ENCODE measurements at regions not wholly inside any gene's neighbourhood (a gene's known extent, or its start where the extent isn't known, plus 50 kb on each side); places are given as distances from the start of the nearest gene placed in this dataset.
A peak's percentile ranks its signal among the peaks of the same experiment; 100 is the strongest.
"Not testable (repeated sequence)": the region's sequence is repeated elsewhere in the genome, so short reads cannot be mapped to it uniquely, and the experiment has no call there.

- not testable (repeated sequence) for ATAC-seq; DNase-seq (ENCODE audit: low spot score)
Observed at GRCh38 chr14:105669646-105670045, 143.3 kb downstream of the TMEM121 start.

GRCh38 chr14:105672450-105673200 lies 146.2 kb downstream of the TMEM121 start:
- DNase-seq (ENCODE audit: low spot score); ATAC-seq: not testable (repeated sequence)

GRCh38 chr14:105675433-105675832 lies 149.1 kb downstream of the TMEM121 start:
- DNase-seq (ENCODE audit: low spot score); ATAC-seq: not testable (repeated sequence)

GRCh38 chr14:105675905-105676670 lies 149.7 kb downstream of the TMEM121 start:
- not testable (repeated sequence) for ATAC-seq

GRCh38 chr14:105678057-105678456 lies 151.7 kb downstream of the TMEM121 start:
- not testable (repeated sequence) for DNase-seq (ENCODE audit: low spot score); ATAC-seq

More at GRCh38 chr14:105675905-105676670, 149.7 kb downstream of the TMEM121 start:
- not testable (repeated sequence) for DNase-seq (ENCODE audit: low spot score)

- DNase-seq (ENCODE audit: low spot score); ATAC-seq: not testable (repeated sequence)
Observed at GRCh38 chr14:105678996-105679958, 152.9 kb downstream of the TMEM121 start.

GRCh38 chr14:105679959-105680735 lies 153.8 kb downstream of the TMEM121 start:
- ATAC-seq: peak; percentile 90
- DNase-seq (ENCODE audit: low spot score): not testable (repeated sequence)

GRCh38 chr14:105680736-105681098 lies 154.3 kb downstream of the TMEM121 start:
- DNase-seq (ENCODE audit: low spot score): not testable (repeated sequence)
- peak; percentile 80 for ATAC-seq

- ATAC-seq; DNase-seq (ENCODE audit: low spot score): not testable (repeated sequence)
Observed at GRCh38 chr14:105681606-105682185, 155.3 kb downstream of the TMEM121 start.

GRCh38 chr14:105682442-105682841 lies 156.1 kb downstream of the TMEM121 start:
- DNase-seq (ENCODE audit: low spot score); ATAC-seq: not testable (repeated sequence)

GRCh38 chr14:105682956-105683570 lies 156.7 kb downstream of the TMEM121 start:
- DNase-seq (ENCODE audit: low spot score) (no peak), ATAC-seq (no peak)

GRCh38 chr14:105684056-105684455 lies 157.7 kb downstream of the TMEM121 start:
- ATAC-seq: not testable (repeated sequence)
- DNase-seq (ENCODE audit: low spot score): peak; percentile 22

- not testable (repeated sequence) for DNase-seq (ENCODE audit: low spot score); ATAC-seq
Observed at GRCh38 chr14:105684597-105684996, 158.2 kb downstream of the TMEM121 start.

- ATAC-seq (no peak), DNase-seq (ENCODE audit: low spot score) (peak; percentile 15)
Observed at GRCh38 chr14:105685003-105685402, 158.6 kb downstream of the TMEM121 start.

- not testable (repeated sequence) for DNase-seq (ENCODE audit: low spot score)
Observed at GRCh38 chr14:105685605-105686004, 159.2 kb downstream of the TMEM121 start.

GRCh38 chr14:105686050-105686449 lies 159.7 kb downstream of the TMEM121 start:
- DNase-seq (ENCODE audit: low spot score); ATAC-seq: not testable (repeated sequence)

More at GRCh38 chr14:105685605-105686004, 159.2 kb downstream of the TMEM121 start:
- not testable (repeated sequence) for ATAC-seq

GRCh38 chr14:105686462-105687170 lies 160.2 kb downstream of the TMEM121 start:
- peak; percentile 33 for DNase-seq (ENCODE audit: low spot score)
- ATAC-seq: not testable (repeated sequence)

Data from left lobe of liver (tissue), 2 donors.